Smooth muscle cell (in vitro differentiated cells): ENCODE measurements at regions not wholly inside any gene's neighbourhood (a gene's known extent, or its start where the extent isn't known, plus 50 kb on each side); places are given as distances from the start of the nearest gene placed in this dataset.
"Not testable (repeated sequence)": the region's sequence is repeated elsewhere in the genome, so short reads cannot be mapped to it uniquely, and the experiment has no call there.

Source experiments
- DNase-seq: peaks from one replicate; lab custom pipeline; 2025; ENCODE audit not compliant: unreplicated experiment; lab: John Stamatoyannopoulos, UW
- H2AFZ ChIP-seq: fragments of 200-600 bp; sonication (generic); 2 replicates; pipeline ENCODE4 v1.6.0; 2016; ENCODE audit warnings: antibody characterized with exemption, low read depth, mild to moderate bottlenecking
- H3F3A ChIP-seq: fragments of 200-600 bp; sonication (generic); 2 replicates; pipeline ENCODE4 v1.6.0; 2017; ENCODE audit warnings: antibody characterized with exemption, low read depth
- H3K27ac ChIP-seq: fragments of 200-600 bp; sonication (generic); 2 replicates; pipeline ENCODE4 v1.5.1; 2016; ENCODE audit warnings: low read depth, mild to moderate bottlenecking
- H3K27me3 ChIP-seq: fragments of 200-600 bp; sonication (generic); 2 replicates; pipeline ENCODE4 v1.6.1; 2016; ENCODE audit warnings: low read depth, mild to moderate bottlenecking
- H3K36me3 ChIP-seq: fragments of 200-600 bp; sonication (generic); 2 replicates; pipeline ENCODE4 v1.5.1; 2016; ENCODE audit warnings: low read depth
- H3K4me1 ChIP-seq: fragments of 200-600 bp; sonication (generic); 2 replicates; pipeline ENCODE4 v1.5.1; 2016; ENCODE audit warnings: low read depth
- H3K4me2 ChIP-seq: fragments of 200-600 bp; sonication (generic); 2 replicates; pipeline ENCODE4 v1.6.0; 2016; ENCODE audit warnings: mild to moderate bottlenecking
- H3K4me3 ChIP-seq: fragments of 200-600 bp; sonication (generic); 2 replicates; pipeline ENCODE4 v1.5.1; 2016; ENCODE audit warnings: mild to moderate bottlenecking
- H3K79me2 ChIP-seq: fragments of 200-600 bp; sonication (generic); 2 replicates; pipeline ENCODE4 v1.6.0; 2016; ENCODE audit warnings: low read depth, mild to moderate bottlenecking
- H3K9ac ChIP-seq: fragments of 200-600 bp; sonication (generic); 2 replicates; pipeline ENCODE4 v1.6.0; 2016; ENCODE audit warnings: low read depth
- H3K9me3 ChIP-seq: fragments of 200-600 bp; sonication (generic); replicated peaks from 2 replicates; pipeline ENCODE4 v1.5.1; 2016; ENCODE audit warnings: low read depth
- H4K20me1 ChIP-seq: fragments of 200-600 bp; sonication (generic); 2 replicates; pipeline ENCODE4 v1.6.0; 2016; ENCODE audit warnings: low read depth
- WGBS: methylation state at CpG from one replicate; pipeline ENCODE4 v1.1.7; 2016; ENCODE audit warnings: low lambda C conversion rate; 5-methylcytosine and 5-hydroxymethylcytosine counted together
- TF ChIP-seq, protein P1 (sequence below): fragments of 200-600 bp; sonication (generic); IDR thresholded peaks from 2 replicates; pipeline ENCODE4 v1.5.1; 2017; ENCODE audit warnings: borderline replicate concordance, mild to moderate bottlenecking, antibody characterized with exemption; ENCODE audit not compliant: insufficient read depth, poor library complexity, severe bottlenecking

DNA sequence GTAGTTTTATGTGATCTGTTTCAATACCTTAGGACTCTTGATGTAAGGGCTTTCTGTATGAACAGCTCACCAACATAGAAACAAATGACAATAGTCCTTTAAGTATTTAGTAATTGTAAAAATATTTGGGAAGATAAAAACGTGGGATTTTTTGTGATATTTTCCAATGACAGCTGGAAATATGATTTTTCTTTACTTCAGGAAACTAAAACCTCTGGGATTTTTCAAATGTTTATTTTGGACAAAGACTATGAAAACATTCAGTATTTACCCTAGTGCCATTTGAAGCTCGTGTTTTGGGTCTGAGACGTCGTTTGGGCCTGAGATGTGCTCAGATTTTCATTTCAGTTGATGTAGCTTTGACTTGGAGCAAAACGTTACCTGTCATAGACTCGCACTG, 240.0 kb downstream of the BMP4 start:
- H3K36me3 ChIP-seq, result no peaks in the 10 kb centered on the region
- no peaks in the 10 kb centered on the region for H3K27me3 ChIP-seq
- H3K4me3 ChIP-seq, result no peak overlapping the region
- no peaks in the 10 kb centered on the region for H3K9me3 ChIP-seq
- H3K27ac ChIP-seq, result no peak overlapping the region
- no peak overlapping the region for H3K4me2 ChIP-seq
- TF ChIP-seq, protein P1, sequence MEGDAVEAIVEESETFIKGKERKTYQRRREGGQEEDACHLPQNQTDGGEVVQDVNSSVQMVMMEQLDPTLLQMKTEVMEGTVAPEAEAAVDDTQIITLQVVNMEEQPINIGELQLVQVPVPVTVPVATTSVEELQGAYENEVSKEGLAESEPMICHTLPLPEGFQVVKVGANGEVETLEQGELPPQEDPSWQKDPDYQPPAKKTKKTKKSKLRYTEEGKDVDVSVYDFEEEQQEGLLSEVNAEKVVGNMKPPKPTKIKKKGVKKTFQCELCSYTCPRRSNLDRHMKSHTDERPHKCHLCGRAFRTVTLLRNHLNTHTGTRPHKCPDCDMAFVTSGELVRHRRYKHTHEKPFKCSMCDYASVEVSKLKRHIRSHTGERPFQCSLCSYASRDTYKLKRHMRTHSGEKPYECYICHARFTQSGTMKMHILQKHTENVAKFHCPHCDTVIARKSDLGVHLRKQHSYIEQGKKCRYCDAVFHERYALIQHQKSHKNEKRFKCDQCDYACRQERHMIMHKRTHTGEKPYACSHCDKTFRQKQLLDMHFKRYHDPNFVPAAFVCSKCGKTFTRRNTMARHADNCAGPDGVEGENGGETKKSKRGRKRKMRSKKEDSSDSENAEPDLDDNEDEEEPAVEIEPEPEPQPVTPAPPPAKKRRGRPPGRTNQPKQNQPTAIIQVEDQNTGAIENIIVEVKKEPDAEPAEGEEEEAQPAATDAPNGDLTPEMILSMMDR, result no peak
- peaks cover 13% of the 10 kb centered on the region for H3F3A ChIP-seq
- H3K4me1 ChIP-seq, result no peaks in the 10 kb centered on the region
- no peaks in the 10 kb centered on the region for H3K79me2 ChIP-seq
- H4K20me1 ChIP-seq, result no peaks in the 10 kb centered on the region
- no peak overlapping the region for H2AFZ ChIP-seq
- no peak overlapping the region for H3K9ac ChIP-seq
- 90% methylated on average over 6 of the region's 6 CpGs for WGBS
- no peak for DNase-seq

DNA sequence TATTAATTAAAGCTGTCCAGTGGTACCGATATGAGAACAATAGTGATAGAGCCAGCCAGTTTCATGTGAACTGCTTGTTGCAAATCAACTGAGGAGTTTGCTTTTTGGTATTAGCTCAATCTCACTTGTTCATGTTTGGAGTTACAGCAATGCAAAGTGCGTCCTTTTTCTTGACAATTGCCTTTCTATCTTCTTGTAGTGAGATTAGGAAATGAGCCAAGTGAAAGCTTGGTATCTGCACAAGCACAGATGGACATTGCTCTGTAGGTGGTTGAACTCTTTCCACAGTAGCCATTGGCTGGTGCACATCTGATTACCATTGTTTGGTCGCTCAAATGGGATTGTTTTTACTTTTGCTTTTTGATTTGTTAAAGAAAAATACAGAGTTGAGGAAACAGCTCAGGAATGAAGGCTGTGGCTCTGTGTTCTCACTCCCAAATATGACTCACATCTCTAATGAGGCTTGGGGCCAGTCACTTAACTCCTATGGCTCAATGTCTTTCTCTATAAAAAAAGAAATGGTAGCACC, 241.4 kb downstream of the BMP4 start:
- WGBS, result 24% methylated on average over 3 of the region's 3 CpGs
- H3K36me3 ChIP-seq, result no peaks in the 10 kb centered on the region
- no peaks in the 10 kb centered on the region for H4K20me1 ChIP-seq
- H3K79me2 ChIP-seq, result no peaks in the 10 kb centered on the region
- no peak overlapping the region for H3K9ac ChIP-seq
- no peak for DNase-seq
- TF ChIP-seq, protein P1, result no peak
- H3K9me3 ChIP-seq, result no peaks in the 10 kb centered on the region
- H3K27me3 ChIP-seq, result no peaks in the 10 kb centered on the region
- H3K27ac ChIP-seq, result peak overlapping the region; percentile 6
- H3K4me2 ChIP-seq, result peak overlapping the region; percentile 72
- H3K4me1 ChIP-seq, result no peaks in the 10 kb centered on the region
- peaks cover 13% of the 10 kb centered on the region for H3F3A ChIP-seq
- peak overlapping the region; percentile 34 for H3K4me3 ChIP-seq
- H2AFZ ChIP-seq, result peak overlapping the region; percentile 2

DNA sequence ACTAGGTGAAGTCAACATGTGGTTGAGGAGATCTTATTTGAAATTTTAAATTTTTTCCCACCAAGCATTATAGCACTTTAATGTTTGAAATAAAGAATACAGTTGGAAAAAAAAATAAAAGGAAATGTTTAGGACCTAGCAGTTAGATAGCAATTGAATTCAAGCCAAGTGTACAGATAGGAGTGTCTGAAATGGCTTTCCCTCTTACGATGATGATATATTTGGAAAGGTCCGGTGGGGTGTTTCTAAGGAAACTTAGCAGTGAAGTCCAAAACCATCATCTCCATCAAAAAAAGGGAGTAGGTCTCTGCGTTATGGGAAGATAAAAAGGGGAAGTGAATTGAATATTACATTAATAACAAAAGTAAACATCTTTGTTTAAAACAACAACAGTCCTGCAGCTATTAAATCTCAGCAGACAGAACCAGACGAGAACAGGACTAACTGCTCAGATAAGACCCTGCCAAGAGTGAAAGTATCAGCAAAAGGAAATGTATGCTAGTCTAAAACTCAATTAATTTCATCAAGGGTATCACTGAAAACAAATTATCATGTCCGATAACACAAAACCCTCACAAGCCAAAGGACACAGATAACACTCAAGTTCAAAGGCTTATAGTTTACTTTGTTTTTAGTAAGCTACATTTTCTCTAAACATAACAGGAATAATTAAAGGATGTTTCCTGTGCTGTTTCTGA, 242.0 kb downstream of the BMP4 start:
- Histone ChIP-seq H3K27ac (peak overlapping the region; percentile 6), H3K4me1 (no peaks in the 10 kb centered on the region), H3K27me3 (no peaks in the 10 kb centered on the region), H3K36me3 (no peaks in the 10 kb centered on the region), H3K9ac (no peak overlapping the region), H4K20me1 (no peaks in the 10 kb centered on the region), H3K4me2 (peak overlapping the region; percentile 72), H3F3A (peaks cover 13% of the 10 kb centered on the region), H3K79me2 (no peaks in the 10 kb centered on the region), H3K9me3 (no peaks in the 10 kb centered on the region), H3K4me3 (peak overlapping the region; percentile 34), H2AFZ (peak overlapping the region; percentile 2)
- 16% methylated on average over 5 of the region's 5 CpGs for WGBS
- TF ChIP-seq, protein P1, result no peak
- DNase-seq, result no peak

DNA sequence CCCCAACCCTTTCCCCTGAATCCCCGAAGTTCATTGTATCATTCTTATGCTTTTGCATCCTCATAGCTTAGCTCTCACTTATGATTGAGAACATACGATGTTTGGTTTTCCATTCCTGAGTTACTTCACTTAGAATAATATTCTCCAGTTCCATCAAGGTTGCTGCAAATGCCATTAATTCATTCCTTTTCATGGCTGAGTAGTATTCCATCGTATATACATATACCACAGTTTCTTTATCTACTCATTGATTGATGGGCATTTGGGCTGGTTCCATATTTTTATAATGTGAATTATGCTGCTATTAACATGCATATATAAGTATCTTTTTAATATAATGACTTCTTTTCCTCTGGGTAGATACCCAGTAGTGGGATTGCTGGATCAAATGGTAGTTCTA, 243.7 kb downstream of the BMP4 start:
- 96% methylated on average over 3 of the region's 3 CpGs for WGBS
- not testable (repeated sequence) for H3K27me3 ChIP-seq, DNase-seq

More for the DNA sequence above, 243.7 kb downstream of the BMP4 start:
- H3K9ac ChIP-seq, H3K79me2 ChIP-seq, H3K4me1 ChIP-seq, H3K4me3 ChIP-seq, H2AFZ ChIP-seq, H3K9me3 ChIP-seq, H3K4me2 ChIP-seq, H4K20me1 ChIP-seq, H3K36me3 ChIP-seq, H3K27ac ChIP-seq: not testable (repeated sequence)
- peaks cover 13% of the 10 kb centered on the region for H3F3A ChIP-seq
